Central memory CD8-positive, alpha-beta T cell (primary cell): ENCODE measurements at regions not wholly inside any gene's neighbourhood (a gene's known extent, or its start where the extent isn't known, plus 50 kb on each side); places are given as distances from the start of the nearest gene placed in this dataset.
"Not testable (repeated sequence)": the region's sequence is repeated elsewhere in the genome, so short reads cannot be mapped to it uniquely, and the experiment has no call there.

ENCODE experiments used
- ATAC-seq: fragments of 150-1000 bp; cut with Tn5 transposase; replicated peaks from 2 replicates; pipeline ENCODE4 v1.10.0; 2022; ENCODE audit warnings: mild to moderate bottlenecking, moderate FRiP score, moderate number of reproducible peaks; ENCODE audit not compliant: poor library complexity, severe bottlenecking; ENCODE audit errors: extremely low read depth
- DNase-seq, 2 donors: peaks; one replicate each; pipeline ENCODE4 v3.0.0; 2021; ENCODE audit warnings: low spot score in 2 of 2
- H3K27ac Mint-ChIP-seq: one replicate; pipeline ENCODE4 v1.8.0; 2022; ENCODE audit warnings: low read depth, mild to moderate bottlenecking, moderate library complexity, mixed read lengths
- H3K27me3 Mint-ChIP-seq: one replicate; pipeline ENCODE4 v1.8.0; 2022; ENCODE audit warnings: mixed read lengths
- H3K36me3 Mint-ChIP-seq: one replicate; pipeline ENCODE4 v1.8.0; 2022; ENCODE audit warnings: mild to moderate bottlenecking, moderate library complexity, mixed read lengths; ENCODE audit not compliant: insufficient read depth
- H3K4me1 Mint-ChIP-seq: one replicate; pipeline ENCODE4 v1.8.0; 2022; ENCODE audit warnings: mixed read lengths
- H3K4me3 Mint-ChIP-seq: one replicate; pipeline ENCODE4 v1.8.0; 2022; ENCODE audit warnings: mild to moderate bottlenecking, moderate library complexity, mixed read lengths
- H3K9me3 Mint-ChIP-seq: one replicate; pipeline ENCODE4 v1.8.0; 2022; ENCODE audit warnings: mixed read lengths

GRCh38 chr1:56125316-56125715 lies 454.0 kb downstream of the PLPP3 start:
- no peak for DNase-seq
- H3K36me3 Mint-ChIP-seq, result no peaks in the 10 kb centered on the region
- no peak overlapping the region for H3K4me3 Mint-ChIP-seq
- H3K27me3 Mint-ChIP-seq, result no peaks in the 10 kb centered on the region
- no peaks in the 10 kb centered on the region for H3K9me3 Mint-ChIP-seq
- no peak for ATAC-seq
- H3K27ac Mint-ChIP-seq, result no peak overlapping the region
- H3K4me1 Mint-ChIP-seq, result no peaks in the 10 kb centered on the region

GRCh38 chr1:56123826-56124225 lies 455.5 kb downstream of the PLPP3 start:
- Mint-ChIP-seq H3K4me3 (no peak overlapping the region), H3K9me3 (no peaks in the 10 kb centered on the region), H3K4me1 (no peaks in the 10 kb centered on the region), H3K36me3 (no peaks in the 10 kb centered on the region), H3K27ac (no peak overlapping the region), H3K27me3 (no peaks in the 10 kb centered on the region)
- DNase-seq (no peak), ATAC-seq (no peak)

GRCh38 chr1:56123421-56123820 lies 455.9 kb downstream of the PLPP3 start:
- Mint-ChIP-seq H3K9me3 (peaks cover under 1% of the 10 kb centered on the region), H3K4me3 (no peak overlapping the region), H3K36me3 (no peaks in the 10 kb centered on the region), H3K4me1 (no peaks in the 10 kb centered on the region), H3K27me3 (no peaks in the 10 kb centered on the region), H3K27ac (no peak overlapping the region)
- DNase-seq, result no peak
- no peak for ATAC-seq

- Mint-ChIP-seq H3K36me3 (no peaks in the 10 kb centered on the region), H3K4me1 (no peaks in the 10 kb centered on the region), H3K9me3 (peaks cover 13% of the 10 kb centered on the region), H3K27me3 (no peaks in the 10 kb centered on the region), H3K4me3 (no peak overlapping the region), H3K27ac (no peak overlapping the region)
- ATAC-seq, result no peak
- no peak for DNase-seq
Observed at GRCh38 chr1:56120021-56120420, 459.3 kb downstream of the PLPP3 start.

GRCh38 chr1:56118676-56119075 lies 460.7 kb downstream of the PLPP3 start:
- not testable (repeated sequence) for H3K36me3 Mint-ChIP-seq, H3K27me3 Mint-ChIP-seq, ATAC-seq, H3K4me1 Mint-ChIP-seq, DNase-seq, H3K27ac Mint-ChIP-seq, H3K4me3 Mint-ChIP-seq
- H3K9me3 Mint-ChIP-seq, result peaks cover 13% of the 10 kb centered on the region

- ATAC-seq (no peak), DNase-seq (no peak)
- peaks cover 1% of the 10 kb centered on the region for H3K36me3 Mint-ChIP-seq
- H3K4me3 Mint-ChIP-seq, result no peak overlapping the region
- no peaks in the 10 kb centered on the region for H3K4me1 Mint-ChIP-seq
- H3K27me3 Mint-ChIP-seq, result no peaks in the 10 kb centered on the region
- H3K9me3 Mint-ChIP-seq, result peaks cover 13% of the 10 kb centered on the region
- no peak overlapping the region for H3K27ac Mint-ChIP-seq
Observed at GRCh38 chr1:56115701-56116100, 463.7 kb downstream of the PLPP3 start.

- ATAC-seq (no peak), DNase-seq (no peak)
- H3K36me3 Mint-ChIP-seq, result peaks cover 1% of the 10 kb centered on the region
- H3K27me3 Mint-ChIP-seq, result no peaks in the 10 kb centered on the region
- H3K27ac Mint-ChIP-seq, result no peak overlapping the region
- H3K4me3 Mint-ChIP-seq, result no peak overlapping the region
- peaks cover 13% of the 10 kb centered on the region for H3K9me3 Mint-ChIP-seq
- H3K4me1 Mint-ChIP-seq, result no peaks in the 10 kb centered on the region
Observed at GRCh38 chr1:56113679-56114078, 465.7 kb downstream of the PLPP3 start.

- ATAC-seq, result no peak
- H3K4me1 Mint-ChIP-seq, result no peaks in the 10 kb centered on the region
- H3K4me3 Mint-ChIP-seq, result no peak overlapping the region
- H3K27ac Mint-ChIP-seq, result no peak overlapping the region
- no peaks in the 10 kb centered on the region for H3K36me3 Mint-ChIP-seq
- peaks cover 15% of the 10 kb centered on the region for H3K9me3 Mint-ChIP-seq
- no peaks in the 10 kb centered on the region for H3K27me3 Mint-ChIP-seq
- DNase-seq, result no peak
Observed at GRCh38 chr1:56107275-56107638, 472.1 kb downstream of the PLPP3 start.

GRCh38 chr1:56106531-56107274 lies 472.7 kb downstream of the PLPP3 start:
- Mint-ChIP-seq H3K27ac (no peak overlapping the region), H3K4me1 (no peaks in the 10 kb centered on the region), H3K4me3 (no peak overlapping the region), H3K9me3 (peaks cover 15% of the 10 kb centered on the region), H3K36me3 (no peaks in the 10 kb centered on the region), H3K27me3 (no peaks in the 10 kb centered on the region)
- DNase-seq, result no peak
- no peak for ATAC-seq

- Mint-ChIP-seq H3K4me1 (no peaks in the 10 kb centered on the region), H3K36me3 (no peaks in the 10 kb centered on the region)
- no peak for ATAC-seq
Observed at GRCh38 chr1:56105397-56105796, 474.0 kb downstream of the PLPP3 start.

GRCh38 chr1:56099766-56100265 lies 479.5 kb downstream of the PLPP3 start:
- H3K27ac Mint-ChIP-seq, result no peak overlapping the region
- no peaks in the 10 kb centered on the region for H3K4me1 Mint-ChIP-seq
- peaks cover 11% of the 10 kb centered on the region for H3K9me3 Mint-ChIP-seq
- ATAC-seq (no peak), DNase-seq (no peak)
- H3K36me3 Mint-ChIP-seq, result no peaks in the 10 kb centered on the region
- no peak overlapping the region for H3K4me3 Mint-ChIP-seq
- no peaks in the 10 kb centered on the region for H3K27me3 Mint-ChIP-seq

More at GRCh38 chr1:56105397-56105796, 474.0 kb downstream of the PLPP3 start:
- peaks cover 19% of the 10 kb centered on the region for H3K9me3 Mint-ChIP-seq
- DNase-seq, result no peak
- no peak overlapping the region for H3K27ac Mint-ChIP-seq
- no peaks in the 10 kb centered on the region for H3K27me3 Mint-ChIP-seq
- no peak overlapping the region for H3K4me3 Mint-ChIP-seq

- Mint-ChIP-seq H3K27me3 (no peaks in the 10 kb centered on the region), H3K4me1 (no peaks in the 10 kb centered on the region), H3K9me3 (peaks cover 10% of the 10 kb centered on the region), H3K4me3 (no peak overlapping the region), H3K36me3 (no peaks in the 10 kb centered on the region), H3K27ac (no peak overlapping the region)
- ATAC-seq, result no peak
- DNase-seq, result no peak
Observed at GRCh38 chr1:56098946-56099345, 480.4 kb downstream of the PLPP3 start.

- Mint-ChIP-seq H3K27ac (no peak overlapping the region), H3K27me3 (no peaks in the 10 kb centered on the region), H3K4me3 (no peak overlapping the region), H3K36me3 (no peaks in the 10 kb centered on the region), H3K4me1 (no peaks in the 10 kb centered on the region), H3K9me3 (peaks cover 10% of the 10 kb centered on the region)
- ATAC-seq, result no peak
- DNase-seq, result no peak
Observed at GRCh38 chr1:56097713-56098112, 481.6 kb downstream of the PLPP3 start.
